Small intestine (tissue), 7 donors: ENCODE measurements at regions not wholly inside any gene's neighbourhood (a gene's known extent, or its start where the extent isn't known, plus 50 kb on each side); places are given as distances from the start of the nearest gene placed in this dataset.

Source experiments
- DNase-seq, 2 donors: peaks; one replicate each; pipeline versions ENCODE4 v3.0.0 to v3.0.0-alpha.2; 2013
- FAIRE-seq: peaks from 2 replicates; lab custom pipeline; 2012; peaks lifted over from hg19 to GRCh38; lab: Jason Lieb, UNC
- H3K27ac ChIP-seq, 3 donors: one replicate each; pipeline ENCODE4 v1.5.1; 2013; ENCODE audit warnings: low read length in 2 of 3, mild to moderate bottlenecking in 2 of 3, control low read depth in 1 of 3, inconsistent platforms in 1 of 3, low read depth in 1 of 3, moderate library complexity in 1 of 3
- H3K27me3 ChIP-seq, 3 donors: one replicate each; pipeline ENCODE4 v1.6.1; 2013; ENCODE audit warnings: low read length in 3 of 3, inconsistent platforms in 1 of 3; ENCODE audit not compliant: control insufficient read depth in 3 of 3, insufficient read depth in 3 of 3
- H3K36me3 ChIP-seq, 3 donors: one replicate each; pipeline ENCODE4 v1.6.1; 2013; ENCODE audit warnings: low read length in 3 of 3, inconsistent platforms in 1 of 3, low read depth in 1 of 3, mild to moderate bottlenecking in 1 of 3, moderate library complexity in 1 of 3; ENCODE audit not compliant: control insufficient read depth in 3 of 3, insufficient read depth in 2 of 3
- H3K4me1 ChIP-seq, 3 donors: one replicate each; pipeline ENCODE4 v1.6.1; 2013; ENCODE audit warnings: low read length in 2 of 3, inconsistent platforms in 1 of 3, low read depth in 1 of 3, mild to moderate bottlenecking in 1 of 3, moderate library complexity in 1 of 3; ENCODE audit not compliant: control insufficient read depth in 3 of 3, insufficient read depth in 2 of 3
- H3K4me3 ChIP-seq, 3 donors: one replicate each; pipeline ENCODE4 v1.5.1; 2013; ENCODE audit warnings: low read length in 3 of 3, control low read depth in 1 of 3, inconsistent platforms in 1 of 3, low read depth in 1 of 3, mild to moderate bottlenecking in 1 of 3, moderate library complexity in 1 of 3
- H3K9me3 ChIP-seq, 2 donors: one replicate each; pipeline ENCODE4 v1.6.1; 2013; ENCODE audit warnings: low read depth in 1 of 2, low read length in 1 of 2; ENCODE audit not compliant: control insufficient read depth in 2 of 2, insufficient read depth in 1 of 2
- WGBS, 3 donors: extraction: QIAGEN DNeasy Blood & Tissue Kit; methylation state at CpG; one replicate each; pipeline ENCODE4 v1.1.7; 2013; 5-methylcytosine and 5-hydroxymethylcytosine counted together
- donor health status: healthy with polysubstance abuse.
- donor health status: control.
- donor health status: control.
- donor health status: Bipolar disorder and iron deficiency.
- donor health status: healthy.

DNA sequence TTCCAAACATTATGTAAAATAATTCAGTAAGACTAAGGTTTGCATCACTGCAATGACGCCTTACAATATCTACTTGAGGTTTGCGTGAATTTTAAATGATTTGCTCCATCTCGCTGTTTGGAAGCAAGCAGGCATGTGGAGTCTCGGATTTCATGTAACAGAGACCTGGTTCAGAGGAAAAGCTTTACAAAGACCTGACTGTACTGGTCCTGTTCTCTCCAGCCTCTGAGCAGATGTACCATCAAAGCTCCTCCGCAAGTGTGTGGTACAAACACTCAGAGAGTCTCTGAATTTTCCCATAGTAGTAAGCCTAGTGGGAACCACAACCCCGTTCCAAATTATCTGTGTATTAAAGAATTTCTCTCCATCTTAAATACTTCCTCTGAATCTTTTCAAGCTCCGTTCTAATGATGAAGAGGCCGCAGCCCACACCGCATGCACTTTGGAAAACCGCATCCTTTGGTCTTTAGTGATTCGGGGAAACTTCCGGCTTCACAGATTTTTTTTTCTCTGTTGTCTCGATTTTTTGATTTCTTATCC, 728.1 kb upstream of the SOX11 start:
- H3K4me1 ChIP-seq: no peaks in the 10 kb centered on the region
- FAIRE-seq (no peak), DNase-seq (no peak)
- no peaks in the 10 kb centered on the region for H3K9me3 ChIP-seq
- no peak overlapping the region for H3K4me3 ChIP-seq
- H3K27ac ChIP-seq: no peak overlapping the region
- no peaks in the 10 kb centered on the region for H3K27me3 ChIP-seq
- 92 to 93% (median 92%) methylated on average over 13 of the region's 13 CpGs for WGBS, 3 donors
- H3K36me3 ChIP-seq: no peaks in the 10 kb centered on the region

GRCh38 chr2:4964579-4964978, 727.6 kb upstream of the SOX11 start:
- H3K27ac ChIP-seq: no peak overlapping the region
- H3K4me3 ChIP-seq: no peak overlapping the region
- H3K4me1 ChIP-seq: no peaks in the 10 kb centered on the region
- H3K36me3 ChIP-seq: no peaks in the 10 kb centered on the region
- FAIRE-seq (no peak), DNase-seq (no peak)
- 76 to 83% (median 80%) methylated on average over 16 of the region's 16 CpGs for WGBS, 3 donors
- no peaks in the 10 kb centered on the region for H3K27me3 ChIP-seq
- no peaks in the 10 kb centered on the region for H3K9me3 ChIP-seq

- no peak overlapping the region for H3K27ac ChIP-seq
- DNase-seq: no peak
- FAIRE-seq: no peak
- H3K27me3 ChIP-seq: no peaks in the 10 kb centered on the region
- no peaks in the 10 kb centered on the region for H3K36me3 ChIP-seq
- 73 to 87% (median 82%) methylated on average over 6 of the region's 6 CpGs for WGBS, 3 donors
- no peaks in the 10 kb centered on the region for H3K9me3 ChIP-seq
- H3K4me1 ChIP-seq: no peaks in the 10 kb centered on the region
- H3K4me3 ChIP-seq: no peak overlapping the region
These were observed 726.4 kb upstream of the SOX11 start for GRCh38 chr2:4965556-4966320.

DNA sequence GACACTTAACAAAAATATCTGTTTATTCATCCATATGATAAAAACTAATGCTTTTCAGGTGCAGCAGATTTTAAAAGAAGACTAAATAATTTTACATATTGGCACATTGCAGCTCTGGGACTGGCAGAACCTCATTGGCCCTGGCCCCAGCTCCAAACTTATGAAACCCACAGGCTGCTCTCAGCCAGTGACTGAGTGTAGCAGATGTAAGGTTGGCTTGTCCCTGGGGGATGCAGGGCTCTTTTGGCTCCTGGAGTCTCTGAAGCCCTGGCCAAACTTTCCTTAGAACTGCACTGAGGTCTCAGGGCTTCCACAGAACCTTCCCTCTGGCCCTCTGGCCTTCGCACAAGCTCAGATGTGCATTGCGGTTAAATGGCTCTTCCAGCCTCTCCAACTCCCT, 725.0 kb upstream of the SOX11 start:
- no peak for DNase-seq
- WGBS, 3 donors: 82 to 96% (median 94%) methylated on average over 2 of the region's 2 CpGs
- H3K36me3 ChIP-seq: no peaks in the 10 kb centered on the region
- no peak overlapping the region for H3K4me3 ChIP-seq
- H3K4me1 ChIP-seq: no peaks in the 10 kb centered on the region
- no peak for FAIRE-seq
- H3K9me3 ChIP-seq: no peaks in the 10 kb centered on the region
- H3K27me3 ChIP-seq: no peaks in the 10 kb centered on the region
- no peak overlapping the region for H3K27ac ChIP-seq

DNA sequence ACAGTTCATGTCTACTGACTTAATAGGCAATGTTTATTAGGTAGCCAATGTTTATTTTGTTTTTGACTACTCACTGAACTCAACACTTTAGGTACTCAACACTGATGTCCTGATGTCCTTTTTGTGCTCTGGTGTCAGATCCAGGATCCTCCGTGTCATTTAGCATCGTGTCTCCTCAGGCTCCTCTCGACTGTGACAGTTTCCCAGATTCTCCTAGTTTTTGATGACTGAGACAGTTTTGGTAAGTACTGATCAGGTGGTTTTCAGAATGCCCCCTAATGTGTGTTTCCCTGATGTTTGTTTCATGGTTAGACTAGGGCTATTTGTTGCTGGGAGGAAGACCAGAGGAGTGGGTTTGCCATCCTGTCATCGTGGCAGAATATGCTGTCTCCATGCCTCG, 719.7 kb upstream of the SOX11 start:
- Histone ChIP-seq H3K27me3 (no peaks in the 10 kb centered on the region), H3K4me3 (no peak overlapping the region), H3K9me3 (no peaks in the 10 kb centered on the region), H3K27ac (no peak overlapping the region), H3K4me1 (no peaks in the 10 kb centered on the region), H3K36me3 (no peaks in the 10 kb centered on the region)
- DNase-seq: no peak
- FAIRE-seq: no peak
- WGBS, 3 donors: 86 to 91% (median 88%) methylated on average over 5 of the region's 5 CpGs

DNA sequence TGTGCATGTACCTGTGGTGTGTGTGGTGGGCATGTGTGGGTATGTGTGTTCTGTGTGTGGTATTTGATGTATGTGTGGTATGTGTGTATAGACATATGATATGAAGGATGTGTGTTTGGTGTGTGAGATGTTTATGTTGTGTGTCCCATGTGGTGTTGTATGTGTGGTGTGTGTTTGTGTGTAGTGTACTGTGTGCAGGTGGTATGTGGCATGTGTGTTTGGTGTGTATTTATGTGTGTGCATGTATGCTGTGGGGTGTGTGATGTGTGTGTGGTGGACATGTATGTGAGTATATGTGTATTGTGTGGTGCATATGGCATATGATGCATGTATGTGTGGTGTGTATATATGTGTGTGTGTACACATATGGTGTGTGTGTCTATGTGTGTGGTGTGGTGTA, 718.8 kb upstream of the SOX11 start:
- no peaks in the 10 kb centered on the region for H3K36me3 ChIP-seq
- no peaks in the 10 kb centered on the region for H3K27me3 ChIP-seq
- no peaks in the 10 kb centered on the region for H3K4me1 ChIP-seq
- no peak overlapping the region for H3K4me3 ChIP-seq
- no peak for FAIRE-seq
- DNase-seq: no peak
- H3K27ac ChIP-seq: no peak overlapping the region
- no peaks in the 10 kb centered on the region for H3K9me3 ChIP-seq

DNA sequence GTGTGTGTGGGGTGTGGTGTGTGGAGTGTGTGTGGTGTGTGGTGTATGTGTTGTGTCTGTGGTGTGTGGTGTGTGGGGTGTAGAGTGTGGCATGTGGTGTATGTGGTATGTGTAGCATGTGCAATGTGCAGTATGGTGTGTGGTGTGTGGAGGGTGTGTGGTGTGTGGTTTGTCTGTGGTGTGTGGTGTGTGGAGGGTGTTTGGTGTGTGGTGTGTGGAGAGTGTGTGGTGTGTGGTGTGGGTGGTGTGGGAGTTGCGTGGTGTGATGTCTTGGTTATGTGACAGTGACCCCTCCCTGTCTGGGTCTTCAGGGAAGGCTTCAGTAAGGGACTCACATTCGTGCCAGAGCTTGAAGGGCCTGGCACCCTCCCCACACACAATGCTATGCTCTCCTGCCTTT, 718.2 kb upstream of the SOX11 start:
- H3K4me1 ChIP-seq: no peaks in the 10 kb centered on the region
- FAIRE-seq: no peak
- H3K4me3 ChIP-seq: no peak overlapping the region
- DNase-seq: no peak
- no peaks in the 10 kb centered on the region for H3K27me3 ChIP-seq
- 83 to 89% (median 83%) methylated on average over 2 of the region's 2 CpGs for WGBS, 3 donors
- no peaks in the 10 kb centered on the region for H3K36me3 ChIP-seq
- no peak overlapping the region for H3K27ac ChIP-seq
- H3K9me3 ChIP-seq: no peaks in the 10 kb centered on the region

DNA sequence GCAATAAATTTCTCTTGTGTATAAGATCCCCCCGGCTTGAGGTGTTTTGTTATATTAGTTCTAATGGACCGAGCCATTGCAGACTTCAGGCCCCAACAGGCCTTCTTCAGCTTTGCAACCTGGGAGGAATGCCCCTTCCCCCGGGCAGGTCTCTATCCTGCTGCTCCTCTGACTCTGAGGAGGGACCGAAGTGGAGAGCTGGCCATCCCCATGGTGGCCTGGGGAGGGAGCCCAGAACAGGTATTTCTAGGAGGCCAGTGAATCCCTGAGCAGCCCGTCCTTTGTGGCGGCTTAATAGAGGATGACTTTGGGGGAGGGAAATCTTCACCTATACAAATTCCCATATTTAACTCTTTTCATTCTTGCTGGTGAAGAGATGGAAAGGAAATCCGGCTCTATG, 715.8 kb upstream of the SOX11 start:
- H3K36me3 ChIP-seq: no peaks in the 10 kb centered on the region
- no peak overlapping the region for H3K4me3 ChIP-seq
- WGBS, 3 donors: 85 to 89% (median 88%) methylated on average over 7 of the region's 7 CpGs
- no peaks in the 10 kb centered on the region for H3K27me3 ChIP-seq
- no peak for DNase-seq
- H3K4me1 ChIP-seq: no peaks in the 10 kb centered on the region
- H3K27ac ChIP-seq: no peak overlapping the region
- no peaks in the 10 kb centered on the region for H3K9me3 ChIP-seq
- FAIRE-seq: no peak

DNA sequence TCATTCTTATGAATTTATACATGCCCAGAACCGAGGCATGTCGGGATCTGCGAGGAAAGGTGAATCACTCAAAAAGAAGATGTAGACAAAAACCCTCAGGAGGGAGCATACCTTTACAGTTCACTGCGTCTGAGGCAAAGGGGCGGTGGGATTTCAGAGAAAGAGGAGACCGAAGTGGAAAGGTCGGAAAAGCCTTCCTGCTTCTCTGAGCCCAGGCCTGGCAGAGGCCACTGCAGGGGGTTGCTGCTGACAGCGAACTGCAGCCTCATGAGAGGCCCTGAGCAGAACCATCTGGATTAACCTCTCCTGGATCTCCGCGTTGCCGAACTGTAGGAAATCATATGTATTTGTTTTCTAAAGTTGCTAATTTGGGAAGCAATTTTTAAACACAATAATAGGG, 713.1 kb upstream of the SOX11 start:
- WGBS, 3 donors: 64 to 89% (median 79%) methylated on average over 11 of the region's 11 CpGs
- no peaks in the 10 kb centered on the region for H3K9me3 ChIP-seq
- H3K27ac ChIP-seq: no peak overlapping the region
- DNase-seq (no peak), FAIRE-seq (no peak)
- no peaks in the 10 kb centered on the region for H3K27me3 ChIP-seq
- no peak overlapping the region for H3K4me3 ChIP-seq
- H3K4me1 ChIP-seq: no peaks in the 10 kb centered on the region
- H3K36me3 ChIP-seq: no peaks in the 10 kb centered on the region
